ENCODE measurements at regions not wholly inside any gene's neighbourhood (a gene's known extent, or its start where the extent isn't known, plus 50 kb on each side); places are given as distances from the start of the nearest gene placed in this dataset.

GRCh38 chr14:89017417-89017816 lies 193.0 kb downstream of the TTC8 start (continued):
- TF ChIP-seq AFF4 (CRISPR knock-in tag; IDR thresholded peaks at IDR 0.05; ENCODE audit: borderline replicate concordance) (no peak), NR3C1 (CRISPR knock-in tag; conservative IDR thresholded peaks at IDR 0.05; ENCODE audit: low read depth) (no peak), USF2 (CRISPR knock-in tag; IDR thresholded peaks at IDR 0.05) (no peak)

GRCh38 chr14:89022274-89022673 lies 197.8 kb downstream of the TTC8 start:
- H3K9me3 Mint-ChIP-seq: no peaks in the 10 kb centered on the region
- no peak for DNase-seq (ENCODE audit: low spot score)
- peaks cover 74% of the 10 kb centered on the region for H3K27me3 Mint-ChIP-seq (ENCODE audit: low read depth)
- no peak overlapping the region for H3K27ac Mint-ChIP-seq
- ChIA-PET CTCF (no interaction called here), POLR2A (interaction anchor here (0.7 kb wide), 1 partner anchor 330 kb away, joined by 3 read pairs; no protein-coding TSS in a partner anchor)
- no peak overlapping the region for H3K4me3 Mint-ChIP-seq
- no peak for TF ChIP-seq E2F1 (CRISPR knock-in tag; IDR thresholded peaks at IDR 0.05)
- no peak for TF ChIP-seq ZNF396 (CRISPR knock-in tag; IDR thresholded peaks at IDR 0.05; ENCODE audit: borderline replicate concordance)
- no peak for TF ChIP-seq ATF2 (CRISPR knock-in tag; IDR thresholded peaks at IDR 0.05; ENCODE audit: borderline replicate concordance, low read depth)
- TF ChIP-seq FOXJ3 (CRISPR knock-in tag; IDR thresholded peaks at IDR 0.05; ENCODE audit: borderline replicate concordance): no peak
- no peak for TF ChIP-seq ARID4B (CRISPR knock-in tag; IDR thresholded peaks at IDR 0.05; ENCODE audit: borderline replicate concordance)
- no peak for ATAC-seq
- no peaks in the 10 kb centered on the region for H3K4me1 Mint-ChIP-seq
- H3K36me3 Mint-ChIP-seq: no peaks in the 10 kb centered on the region

GRCh38 chr14:89024691-89025090 lies 200.2 kb downstream of the TTC8 start:
- Mint-ChIP-seq H3K4me1 (no peaks in the 10 kb centered on the region), H3K27me3 (ENCODE audit: low read depth) (peaks cover 79% of the 10 kb centered on the region), H3K4me3 (no peak overlapping the region), H3K27ac (no peak overlapping the region), H3K36me3 (no peaks in the 10 kb centered on the region), H3K9me3 (peaks cover 6% of the 10 kb centered on the region)
- TF ChIP-seq NFE2L1 (CRISPR knock-in tag; IDR thresholded peaks at IDR 0.05) (no peak), ERG (CRISPR knock-in tag; IDR thresholded peaks at IDR 0.05) (no peak), RELA (CRISPR knock-in tag; IDR thresholded peaks at IDR 0.05; ENCODE audit: borderline replicate concordance) (no peak), ZNF232 (CRISPR knock-in tag; IDR thresholded peaks at IDR 0.05) (no peak), ESRRA (CRISPR knock-in tag; IDR thresholded peaks at IDR 0.05; ENCODE audit: borderline replicate concordance) (no peak), ETV6 (CRISPR knock-in tag; IDR thresholded peaks at IDR 0.05) (no peak)
- CTCF ChIA-PET: no interaction called here
- POLR2A ChIA-PET: no interaction called here
- DNase-seq (ENCODE audit: low spot score) (no peak), ATAC-seq (no peak)
